H1 (cell line): ENCODE measurements at regions not wholly inside any gene's neighbourhood (a gene's known extent, or its start where the extent isn't known, plus 50 kb on each side); places are given as distances from the start of the nearest gene placed in this dataset.

Experiments
- CTCF ChIA-PET: fragments of 300-600 bp; sonication (Branson Sonifier 250); formaldehyde crosslinking; loops from one replicate; lab custom pipeline; 2021; ENCODE audit not compliant: partially characterized antibody; lab: Charles Lee
- POLR2A ChIA-PET: fragments of 300-600 bp; sonication (Branson Sonifier 250); formaldehyde crosslinking; loops from one replicate; lab custom pipeline; 2021; ENCODE audit warnings: inconsistent platforms; ENCODE audit not compliant: partially characterized antibody; lab: Charles Lee
- DNase-seq, 2 experiments: peaks; one replicate each; pipeline versions ENCODE4 v3.0.0 to v3.0.0-alpha.2; 2010 to 2022; ENCODE audit warnings: low spot score in 2 of 2, low read depth in 1 of 2, mixed read lengths in 1 of 2
- FAIRE-seq: peaks from 2 replicates; lab custom pipeline; 2011; peaks lifted over from hg19 to GRCh38; lab: Jason Lieb, UNC
- H2AFZ ChIP-seq: 2 replicates; pipeline ENCODE4 v1.8.1; 2012; ENCODE audit warnings: low read length, inconsistent platforms
- H2AK5ac ChIP-seq: 2 replicates; pipeline ENCODE4 v1.6.1; 2013; ENCODE audit warnings: low read depth, low read length
- H2BK120ac ChIP-seq: replicated peaks from 2 replicates; pipeline ENCODE3; 2013; ENCODE audit warnings: low read depth, low read length, inconsistent platforms
- H2BK12ac ChIP-seq: 2 replicates; pipeline ENCODE4 v1.6.1; 2013; ENCODE audit warnings: low read depth, low read length
- H2BK15ac ChIP-seq: 2 replicates; pipeline ENCODE4 v1.6.1; 2013; ENCODE audit warnings: low read length
- H2BK20ac ChIP-seq: 2 replicates; pipeline ENCODE4 v1.6.1; 2013; ENCODE audit warnings: low read length
- H2BK5ac ChIP-seq: 2 replicates; pipeline ENCODE4 v1.6.1; 2013; ENCODE audit warnings: low read depth, low read length
- H3K14ac ChIP-seq: 2 replicates; pipeline ENCODE4 v1.6.1; 2013; ENCODE audit warnings: inconsistent platforms; ENCODE audit not compliant: insufficient read length
- H3K18ac ChIP-seq: 2 replicates; pipeline ENCODE4 v1.6.1; 2013; ENCODE audit warnings: low read length; ENCODE audit errors: extremely low read depth
- H3K23ac ChIP-seq: 2 replicates; pipeline ENCODE4 v1.6.1; 2013; ENCODE audit warnings: inconsistent platforms; ENCODE audit not compliant: insufficient read length
- H3K23me2 ChIP-seq: 2 replicates; pipeline ENCODE4 v1.6.1; 2013; ENCODE audit warnings: low read depth, low read length
- H3K27ac ChIP-seq: 2 replicates; pipeline ENCODE4 v1.6.1; 2011; ENCODE audit warnings: low read depth, low read length, inconsistent platforms
- H3K27me3 ChIP-seq, 4 experiments: replicated peaks in 1 of 4; 1 replicate in 1 of 4; 2 replicates in 3 of 4; pipeline versions ENCODE4 v1.6.1 to v1.8.1; 2011 to 2013; ENCODE audit warnings: low read length in 3 of 4, mild to moderate bottlenecking in 3 of 4, inconsistent platforms in 2 of 4, mixed read lengths in 2 of 4, moderate library complexity in 1 of 4; ENCODE audit not compliant: control insufficient read depth in 3 of 4, insufficient read depth in 3 of 4; ENCODE audit errors: extremely low read depth in 1 of 4
- H3K36me3 ChIP-seq, 4 experiments: 2 replicates each; pipeline versions ENCODE4 v1.6.1 to v1.8.1; 2011 to 2013; ENCODE audit warnings: mild to moderate bottlenecking in 4 of 4, low read length in 3 of 4, moderate library complexity in 2 of 4, control low read depth in 1 of 4, inconsistent platforms in 1 of 4; ENCODE audit not compliant: insufficient read depth in 4 of 4, control insufficient read depth in 2 of 4
- H3K4ac ChIP-seq: replicated peaks from 2 replicates; pipeline ENCODE3; 2013; ENCODE audit warnings: low read length, low read depth, mixed read lengths, inconsistent platforms; ENCODE audit not compliant: insufficient read length
- H3K4me1 ChIP-seq, 4 experiments: replicated peaks in 1 of 4; 1 replicate in 1 of 4; 2 replicates in 3 of 4; pipeline versions ENCODE4 v1.6.1 to v1.8.1; 2011 to 2013; ENCODE audit warnings: low read length in 3 of 4, inconsistent platforms in 2 of 4, mixed read lengths in 1 of 4; ENCODE audit not compliant: insufficient read depth in 4 of 4, control insufficient read depth in 3 of 4
- H3K4me2 ChIP-seq, 2 experiments: 2 replicates each; pipeline versions ENCODE4 v1.6.1 to v1.8.1; 2011 to 2013; ENCODE audit warnings: low read depth in 2 of 2, low read length in 2 of 2, control low read depth in 1 of 2, inconsistent platforms in 1 of 2, mild to moderate bottlenecking in 1 of 2; ENCODE audit not compliant: insufficient read depth in 1 of 2
- H3K4me3 ChIP-seq, 4 experiments: fragments of 200-600, 300-600 bp in 1 of 4; sonication (generic), shearing (Covaris generic), sonication (Bioruptor Twin) in 1 of 4; 2 replicates each; pipeline versions ENCODE4 v1.5.1 to v1.8.1; 2011 to 2016; ENCODE audit warnings: low read length in 4 of 4, low read depth in 3 of 4, control low read depth in 2 of 4, inconsistent platforms in 2 of 4, mild to moderate bottlenecking in 2 of 4, mixed read lengths in 1 of 4, moderate library complexity in 1 of 4; ENCODE audit not compliant: insufficient read depth in 2 of 4; ENCODE audit errors: extremely low read depth in 1 of 4
- H3K56ac ChIP-seq: replicated peaks from 2 replicates; pipeline ENCODE3; 2013; ENCODE audit warnings: low read depth, mild to moderate bottlenecking, mixed read lengths, low read length, inconsistent platforms; ENCODE audit not compliant: insufficient read length
- H3K79me1 ChIP-seq: 2 replicates; pipeline ENCODE4 v1.6.1; 2013; ENCODE audit warnings: low read depth, low read length, control low read depth
- H3K79me2 ChIP-seq, 2 experiments: 2 replicates each; pipeline versions ENCODE4 v1.6.1 to v1.8.1; 2012 to 2013; ENCODE audit warnings: low read length in 2 of 2, mild to moderate bottlenecking in 2 of 2, inconsistent platforms in 1 of 2; ENCODE audit not compliant: insufficient read depth in 2 of 2, control insufficient read depth in 1 of 2
- H3K9ac ChIP-seq, 4 experiments: replicated peaks in 1 of 4; 1 replicate in 1 of 4; 2 replicates in 3 of 4; pipeline versions ENCODE4 v1.6.1 to v1.8.1; 2011 to 2013; ENCODE audit warnings: low read depth in 3 of 4, low read length in 3 of 4, control low read depth in 2 of 4, mild to moderate bottlenecking in 2 of 4, moderate library complexity in 2 of 4, inconsistent platforms in 1 of 4; ENCODE audit errors: extremely low read depth in 1 of 4
- H3K9me3 ChIP-seq, 2 experiments: 2 replicates each; pipeline versions ENCODE4 v1.6.1 to v1.8.1; 2012 to 2013; ENCODE audit warnings: mild to moderate bottlenecking in 2 of 2, moderate library complexity in 2 of 2, control low read depth in 1 of 2, inconsistent platforms in 1 of 2, low read depth in 1 of 2, low read length in 1 of 2, mixed read lengths in 1 of 2; ENCODE audit not compliant: insufficient read depth in 2 of 2
- H4K20me1 ChIP-seq, 2 experiments: replicated peaks in 1 of 2; 2 replicates each; pipeline versions ENCODE3 to v1.8.1; 2011 to 2013; ENCODE audit warnings: inconsistent platforms in 2 of 2, low read length in 2 of 2, mild to moderate bottlenecking in 1 of 2; ENCODE audit not compliant: insufficient read depth in 2 of 2, control insufficient read depth in 1 of 2
- H4K5ac ChIP-seq: 2 replicates; pipeline ENCODE4 v1.6.1; 2013; ENCODE audit warnings: low read length, low read depth, mixed read lengths, inconsistent platforms; ENCODE audit not compliant: insufficient read length
- H4K8ac ChIP-seq: 2 replicates; pipeline ENCODE4 v1.8.0; 2013; ENCODE audit warnings: mild to moderate bottlenecking, moderate library complexity, low read length, inconsistent platforms; ENCODE audit not compliant: insufficient read depth; ENCODE audit errors: extremely low read depth
- H4K91ac ChIP-seq: replicated peaks from 2 replicates; pipeline ENCODE3; 2013; ENCODE audit warnings: low read length, mixed read lengths, inconsistent platforms; ENCODE audit not compliant: insufficient read length
- ATF2 ChIP-seq: IDR thresholded peaks from 2 replicates; pipeline ENCODE4 v1.6.1; 2012; ENCODE audit warnings: low read length, inconsistent platforms
- TEAD4 ChIP-seq: IDR thresholded peaks from 2 replicates; pipeline ENCODE4 v1.6.1; 2012; ENCODE audit warnings: low read depth, low read length, inconsistent platforms, mixed read lengths
- WGBS, 2 experiments: shearing (Covaris generic) in 1 of 2; methylation state at CpG; one replicate each; pipeline versions ENCODE4 v1.1.6 to v1.1.7; 2013 to 2015; ENCODE audit warnings: low lambda C conversion rate in 2 of 2, mixed read lengths in 2 of 2, inconsistent platforms in 1 of 2, low coverage in 1 of 2, missing lambda C conversion rate in 1 of 2; ENCODE audit not compliant: insufficient replicate concordance in 2 of 2, insufficient coverage in 1 of 2, insufficient read length in 1 of 2; ENCODE audit errors: extremely low coverage in 1 of 2, missing lambda C conversion rate in 1 of 2; 5-methylcytosine and 5-hydroxymethylcytosine counted together

GRCh38 chr3:161766331-161766730, 269.7 kb downstream of the OTOL1 start:
- Histone ChIP-seq H2BK120ac (no peak overlapping the region), H3K79me2 (no peaks in the 10 kb centered on the region), H2AFZ (0 out of 2 replicates have a peak overlapping the region, but pooled peaks have one; percentile 34), H2BK12ac (no peak overlapping the region), H3K27ac (no peak overlapping the region), H3K9me3 (no peaks in the 10 kb centered on the region), H3K23me2 (no peaks in the 10 kb centered on the region), H3K4ac (no peak overlapping the region), H2AK5ac (no peak overlapping the region), H3K56ac (no peak overlapping the region), H3K4me2 (no peak overlapping the region; a peak in 1 of 4 replicates), H3K4me3 (no peak overlapping the region), H3K36me3 (no peaks in the 10 kb centered on the region), H3K9ac (no peak overlapping the region), H3K23ac (no peak overlapping the region), H2BK5ac (no peak overlapping the region), H4K91ac (no peak overlapping the region), H2BK15ac (no peak overlapping the region), H2BK20ac (no peak overlapping the region), H4K20me1 (no peaks in the 10 kb centered on the region), H4K5ac (no peak overlapping the region), H3K14ac (no peak overlapping the region), H3K4me1 (peaks cover 0 to 3% (median 1%) of the 10 kb centered on the region in 4 experiments; a peak in 2 of 7 replicates), H3K27me3 (no peaks in the 10 kb centered on the region), H4K8ac (no peak overlapping the region), H3K79me1 (no peaks in the 10 kb centered on the region), H3K18ac (no peak overlapping the region)
- DNase-seq = no peak
- FAIRE-seq = no peak
- ChIA-PET POLR2A (no interaction called here), CTCF (interaction anchor here (0.8 to 1.1 kb wide), 2 partner anchors 52 to 98 kb away, joined by 3 read pairs; no protein-coding TSS in a partner anchor)
- WGBS, 2 experiments = 82% methylated on average over 3 of the region's 3 CpGs; no CpG with 5 or more reads in 1 of the 2 experiments
- TF ChIP-seq TEAD4 = no peak
- no peak for TF ChIP-seq ATF2
